GM12878 (cell line): ENCODE measurements at regions not wholly inside any gene's neighbourhood (a gene's known extent, or its start where the extent isn't known, plus 50 kb on each side); places are given as distances from the start of the nearest gene placed in this dataset.

Experiments used
- ATAC-seq: fragments of 200-7000 bp; cut with Tn5 transposase; 3 replicates; pipeline ENCODE4 v1.9.1; 2020; ENCODE audit warnings: mild to moderate bottlenecking, moderate library complexity
- BruUV-seq: library from RNA; stranded (reverse); fragments of 400-500 nt; replicated peaks from 2 replicates; lab custom pipeline; 2021; lab: Mats Ljungman, UMichigan
- CTCF ChIA-PET: fragments of 300-600 bp; sonication (Branson Sonifier 250); formaldehyde crosslinking; extraction: SDS; loops from one replicate; lab custom pipeline; 2021; ENCODE audit warnings: inconsistent platforms; lab: Yijun Ruan, JAX
- POLR2A ChIA-PET: fragments of 350-600 bp; formaldehyde crosslinking; extraction: SDS; loops from one replicate; lab custom pipeline; 2021; ENCODE audit warnings: inconsistent platforms; lab: Charles Lee
- RAD21 ChIA-PET: fragments of 300-600 bp; sonication (Branson Sonifier 250); formaldehyde crosslinking; loops from one replicate; lab custom pipeline; 2023; ENCODE audit warnings: antibody characterized with exemption; ENCODE audit not compliant: unreplicated experiment; lab: Charles Lee
- SMC1A ChIA-PET: fragments of 300-600 bp; sonication (Branson Sonifier 250); formaldehyde crosslinking; loops from one replicate; lab custom pipeline; 2023; ENCODE audit not compliant: unreplicated experiment, uncharacterized antibody; lab: Charles Lee
- DNase-seq: peaks from one replicate; pipeline ENCODE4 v3.0.0-alpha.2; 2011; ENCODE audit warnings: low read depth, low spot score
- FAIRE-seq: peaks from 3 replicates; lab custom pipeline; 2011; peaks lifted over from hg19 to GRCh38; lab: Jason Lieb, UNC
- H2AFZ ChIP-seq: 2 replicates; pipeline ENCODE4 v1.6.0; 2011; ENCODE audit warnings: low read depth, low read length, control low read depth; ENCODE audit not compliant: control insufficient read depth
- H3K27ac ChIP-seq: 2 replicates; pipeline ENCODE4 v1.5.1; 2011; ENCODE audit warnings: control low read depth; ENCODE audit not compliant: control insufficient read depth, insufficient read depth
- H3K27me3 ChIP-seq, 2 experiments: replicated peaks in 1 of 2; 2 replicates each; pipeline versions ENCODE4 v1.6.0 to v1.6.1; 2011; ENCODE audit warnings: low read length in 1 of 2; ENCODE audit not compliant: control insufficient read depth in 2 of 2, insufficient read depth in 2 of 2
- H3K36me3 ChIP-seq, 2 experiments: 2 replicates each; pipeline ENCODE4 v1.5.1; 2011; ENCODE audit warnings: low read length in 1 of 2; ENCODE audit not compliant: control insufficient read depth in 2 of 2, insufficient read depth in 2 of 2
- H3K4me1 ChIP-seq: 2 replicates; pipeline ENCODE4 v1.6.1; 2011; ENCODE audit warnings: mild to moderate bottlenecking, low read length, moderate library complexity, mixed read lengths; ENCODE audit not compliant: control insufficient read depth, insufficient read depth
- H3K4me2 ChIP-seq: 2 replicates; pipeline ENCODE4 v1.6.0; 2011; ENCODE audit warnings: control low read depth; ENCODE audit not compliant: control insufficient read depth, insufficient read depth
- H3K4me3 ChIP-seq: fragments of 200-600 bp; sonication (generic); 2 replicates; pipeline ENCODE4 v1.5.1; 2016
- H3K79me2 ChIP-seq: 2 replicates; pipeline ENCODE4 v1.6.0; 2011; ENCODE audit warnings: low read length; ENCODE audit not compliant: control insufficient read depth, insufficient read depth
- H3K9ac ChIP-seq: 2 replicates; pipeline ENCODE4 v1.8.0; 2011; ENCODE audit warnings: low read length, control low read depth, mixed read lengths; ENCODE audit not compliant: control insufficient read depth, insufficient read depth
- H3K9me3 ChIP-seq: replicated peaks from 3 replicates; pipeline ENCODE4 v1.5.1; 2011; ENCODE audit warnings: mild to moderate bottlenecking, low read length; ENCODE audit not compliant: control insufficient read depth, insufficient read depth
- H4K20me1 ChIP-seq: 2 replicates; pipeline ENCODE4 v1.6.0; 2011; ENCODE audit not compliant: control insufficient read depth, insufficient read depth
- ESRRA ChIP-seq: IDR thresholded peaks from 2 replicates; pipeline ENCODE4 v1.6.1; 2012; ENCODE audit warnings: mild to moderate bottlenecking, low read length, improper control_type of control experiment
- GATAD2B ChIP-seq: fragments of 450-650 bp; conservative IDR thresholded peaks from 2 replicates; pipeline ENCODE4 v1.6.1; 2017; ENCODE audit warnings: low read depth, mild to moderate bottlenecking, moderate library complexity
- KDM1A ChIP-seq: fragments of 200-600 bp; sonication (generic); IDR thresholded peaks from 2 replicates; pipeline ENCODE4 v1.6.1; 2016; ENCODE audit warnings: borderline replicate concordance
- NBN ChIP-seq: fragments of 450-650 bp; IDR thresholded peaks from 2 replicates; pipeline ENCODE4 v1.6.1; 2016
- NR2C1 ChIP-seq: fragments of 450-650 bp; IDR thresholded peaks from 2 replicates; pipeline ENCODE4 v1.6.1; 2017; ENCODE audit warnings: antibody characterized with exemption, mild to moderate bottlenecking, moderate library complexity
- PAX8 ChIP-seq: fragments of 450-650 bp; IDR thresholded peaks from 2 replicates; pipeline ENCODE4 v1.6.1; 2017; ENCODE audit warnings: mild to moderate bottlenecking, moderate library complexity
- POU2F2 ChIP-seq: IDR thresholded peaks from 3 replicates; pipeline ENCODE4 v1.6.1; 2011; ENCODE audit warnings: low read depth, mild to moderate bottlenecking, low read length, borderline replicate concordance
- RELA ChIP-seq: fragments of 450-650 bp; IDR thresholded peaks from 2 replicates; pipeline ENCODE4 v1.8.0; 2014; ENCODE audit warnings: borderline replicate concordance; ENCODE audit not compliant: partially characterized antibody
- SMAD5 ChIP-seq: IDR thresholded peaks from 2 replicates; pipeline ENCODE4 v1.6.1; 2016; ENCODE audit warnings: antibody characterized with exemption, low read depth
- SP1 ChIP-seq: IDR thresholded peaks from one replicate; pipeline ENCODE4 v1.6.1; 2011; ENCODE audit warnings: low read depth, low read length
- SREBF2 ChIP-seq: IDR thresholded peaks from 2 replicates; pipeline ENCODE4 v1.6.1; 2012; ENCODE audit warnings: mild to moderate bottlenecking, low read length
- STAT1 ChIP-seq: fragments of 450-650 bp; conservative IDR thresholded peaks from 2 replicates; pipeline ENCODE4 v1.6.1; 2014; ENCODE audit warnings: antibody characterized with exemption, mild to moderate bottlenecking
- STAT3 ChIP-seq: IDR thresholded peaks from 2 replicates; pipeline ENCODE4 v1.6.1; 2011; ENCODE audit warnings: low read depth, low read length, improper control_type of control experiment
- ZNF24 ChIP-seq: fragments of 450-650 bp; IDR thresholded peaks from 2 replicates; pipeline ENCODE4 v1.6.1; 2017; ENCODE audit warnings: antibody characterized with exemption, mild to moderate bottlenecking
- WGBS: methylation state at CpG from one replicate; pipeline ENCODE4 v1.1.6; 2016; ENCODE audit warnings: low lambda C conversion rate; ENCODE audit not compliant: insufficient replicate concordance, insufficient coverage; ENCODE audit errors: missing lambda C conversion rate; 5-methylcytosine and 5-hydroxymethylcytosine counted together
- in situ Hi-C: fragments of 300-500 bp; cut with MboI; formaldehyde crosslinking; loops from 9 replicates; pipeline ENCODE4 v1.14.3; 2018; ENCODE audit warnings: mixed read lengths
- intact Hi-C: fragments of 100-400 bp; cut with micrococcal nuclease; formaldehyde crosslinking; loops from one replicate; pipeline ENCODE4 v1.14.2; 2022; ENCODE audit not compliant: unreplicated experiment
- TF ChIP-seq, protein P1 (sequence below): IDR thresholded peaks from 2 replicates; pipeline ENCODE4 v1.6.1; 2012; ENCODE audit warnings: mild to moderate bottlenecking, low read depth, low read length
- TF ChIP-seq, protein P2 (sequence below): fragments of 450-650 bp; IDR thresholded peaks from 2 replicates; pipeline ENCODE4 v1.6.1; 2016; ENCODE audit warnings: mild to moderate bottlenecking, moderate library complexity, borderline replicate concordance

GRCh38 chr3:6508410-6508759 is 352.5 kb upstream of the GRM7 start:
- no peak overlapping the region for H3K9ac ChIP-seq
- FAIRE-seq (no peak), ATAC-seq (no peak), DNase-seq (no peak)
- BruUV-seq: no TSS peak
- no peaks in the 10 kb centered on the region for H4K20me1 ChIP-seq
- no peak overlapping the region for H3K4me3 ChIP-seq
- H3K27ac ChIP-seq: no peak overlapping the region
- SMC1A ChIA-PET: no interaction called here
- WGBS: 21% methylated on average over 2 of the region's 2 CpGs
- H3K36me3 ChIP-seq: no peaks in the 10 kb centered on the region
- no peaks in the 10 kb centered on the region for H3K4me1 ChIP-seq
- in situ Hi-C loops: no loop called here
- H3K9me3 ChIP-seq: no peaks in the 10 kb centered on the region
- intact Hi-C loops: no loop called here
- POLR2A ChIA-PET: no interaction called here
- no peak overlapping the region for H3K4me2 ChIP-seq
- CTCF ChIA-PET: interaction anchor here (1.0 kb wide), 1 partner anchor 16 kb away, joined by 4 read pairs; no protein-coding TSS in a partner anchor
- RAD21 ChIA-PET: no interaction called here
- TF ChIP-seq, protein P1, sequence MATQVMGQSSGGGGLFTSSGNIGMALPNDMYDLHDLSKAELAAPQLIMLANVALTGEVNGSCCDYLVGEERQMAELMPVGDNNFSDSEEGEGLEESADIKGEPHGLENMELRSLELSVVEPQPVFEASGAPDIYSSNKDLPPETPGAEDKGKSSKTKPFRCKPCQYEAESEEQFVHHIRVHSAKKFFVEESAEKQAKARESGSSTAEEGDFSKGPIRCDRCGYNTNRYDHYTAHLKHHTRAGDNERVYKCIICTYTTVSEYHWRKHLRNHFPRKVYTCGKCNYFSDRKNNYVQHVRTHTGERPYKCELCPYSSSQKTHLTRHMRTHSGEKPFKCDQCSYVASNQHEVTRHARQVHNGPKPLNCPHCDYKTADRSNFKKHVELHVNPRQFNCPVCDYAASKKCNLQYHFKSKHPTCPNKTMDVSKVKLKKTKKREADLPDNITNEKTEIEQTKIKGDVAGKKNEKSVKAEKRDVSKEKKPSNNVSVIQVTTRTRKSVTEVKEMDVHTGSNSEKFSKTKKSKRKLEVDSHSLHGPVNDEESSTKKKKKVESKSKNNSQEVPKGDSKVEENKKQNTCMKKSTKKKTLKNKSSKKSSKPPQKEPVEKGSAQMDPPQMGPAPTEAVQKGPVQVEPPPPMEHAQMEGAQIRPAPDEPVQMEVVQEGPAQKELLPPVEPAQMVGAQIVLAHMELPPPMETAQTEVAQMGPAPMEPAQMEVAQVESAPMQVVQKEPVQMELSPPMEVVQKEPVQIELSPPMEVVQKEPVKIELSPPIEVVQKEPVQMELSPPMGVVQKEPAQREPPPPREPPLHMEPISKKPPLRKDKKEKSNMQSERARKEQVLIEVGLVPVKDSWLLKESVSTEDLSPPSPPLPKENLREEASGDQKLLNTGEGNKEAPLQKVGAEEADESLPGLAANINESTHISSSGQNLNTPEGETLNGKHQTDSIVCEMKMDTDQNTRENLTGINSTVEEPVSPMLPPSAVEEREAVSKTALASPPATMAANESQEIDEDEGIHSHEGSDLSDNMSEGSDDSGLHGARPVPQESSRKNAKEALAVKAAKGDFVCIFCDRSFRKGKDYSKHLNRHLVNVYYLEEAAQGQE: no peak
- TF ChIP-seq SREBF2 (no peak), POU2F2 (no peak), SMAD5 (no peak), KDM1A (no peak), STAT1 (no peak), ZNF24 (no peak), GATAD2B (no peak), ESRRA (no peak), SP1 (no peak), STAT3 (no peak), NR2C1 (no peak), PAX8 (no peak), NBN (no peak), RELA (no peak)
- TF ChIP-seq, protein P2, sequence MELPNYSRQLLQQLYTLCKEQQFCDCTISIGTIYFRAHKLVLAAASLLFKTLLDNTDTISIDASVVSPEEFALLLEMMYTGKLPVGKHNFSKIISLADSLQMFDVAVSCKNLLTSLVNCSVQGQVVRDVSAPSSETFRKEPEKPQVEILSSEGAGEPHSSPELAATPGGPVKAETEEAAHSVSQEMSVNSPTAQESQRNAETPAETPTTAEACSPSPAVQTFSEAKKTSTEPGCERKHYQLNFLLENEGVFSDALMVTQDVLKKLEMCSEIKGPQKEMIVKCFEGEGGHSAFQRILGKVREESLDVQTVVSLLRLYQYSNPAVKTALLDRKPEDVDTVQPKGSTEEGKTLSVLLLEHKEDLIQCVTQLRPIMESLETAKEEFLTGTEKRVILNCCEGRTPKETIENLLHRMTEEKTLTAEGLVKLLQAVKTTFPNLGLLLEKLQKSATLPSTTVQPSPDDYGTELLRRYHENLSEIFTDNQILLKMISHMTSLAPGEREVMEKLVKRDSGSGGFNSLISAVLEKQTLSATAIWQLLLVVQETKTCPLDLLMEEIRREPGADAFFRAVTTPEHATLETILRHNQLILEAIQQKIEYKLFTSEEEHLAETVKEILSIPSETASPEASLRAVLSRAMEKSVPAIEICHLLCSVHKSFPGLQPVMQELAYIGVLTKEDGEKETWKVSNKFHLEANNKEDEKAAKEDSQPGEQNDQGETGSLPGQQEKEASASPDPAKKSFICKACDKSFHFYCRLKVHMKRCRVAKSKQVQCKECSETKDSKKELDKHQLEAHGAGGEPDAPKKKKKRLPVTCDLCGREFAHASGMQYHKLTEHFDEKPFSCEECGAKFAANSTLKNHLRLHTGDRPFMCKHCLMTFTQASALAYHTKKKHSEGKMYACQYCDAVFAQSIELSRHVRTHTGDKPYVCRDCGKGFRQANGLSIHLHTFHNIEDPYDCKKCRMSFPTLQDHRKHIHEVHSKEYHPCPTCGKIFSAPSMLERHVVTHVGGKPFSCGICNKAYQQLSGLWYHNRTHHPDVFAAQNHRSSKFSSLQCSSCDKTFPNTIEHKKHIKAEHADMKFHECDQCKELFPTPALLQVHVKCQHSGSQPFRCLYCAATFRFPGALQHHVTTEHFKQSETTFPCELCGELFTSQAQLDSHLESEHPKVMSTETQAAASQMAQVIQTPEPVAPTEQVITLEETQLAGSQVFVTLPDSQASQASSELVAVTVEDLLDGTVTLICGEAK: no peak
- no peaks in the 10 kb centered on the region for H3K79me2 ChIP-seq
- H3K27me3 ChIP-seq: no peaks in the 10 kb centered on the region
- no peak overlapping the region for H2AFZ ChIP-seq
